HCT116 (cell line): ENCODE measurements at regions not wholly inside any gene's neighbourhood (a gene's known extent, or its start where the extent isn't known, plus 50 kb on each side); places are given as distances from the start of the nearest gene placed in this dataset.

Source experiments
- ATAC-seq: fragments of 200-7000 bp; cut with Tn5 transposase; 2 replicates; pipeline ENCODE4 v1.9.1; 2020; ENCODE audit warnings: mild to moderate bottlenecking, moderate library complexity
- BruUV-seq: library from RNA; stranded (reverse); fragments of 400-500 nt; replicated peaks from 2 replicates; lab custom pipeline; 2021; lab: Mats Ljungman, UMichigan
- CTCF ChIA-PET: fragments of 300-600 bp; sonication (Branson Sonifier 250); formaldehyde crosslinking; loops from one replicate; lab custom pipeline; 2021; ENCODE audit warnings: antibody characterized with exemption; lab: Charles Lee
- POLR2A ChIA-PET: fragments of 300-600, 350-600 bp; sonication (Branson Sonifier 250); formaldehyde crosslinking; loops from one replicate; lab custom pipeline; 2021; ENCODE audit warnings: antibody characterized with exemption; lab: Charles Lee
- RAD21 ChIA-PET, 2 experiments: fragments of 300-600 bp; sonication (Branson Sonifier 250); formaldehyde crosslinking; loops; one replicate each; lab custom pipeline; 2023; ENCODE audit warnings: low total read pairs in 2 of 2; ENCODE audit not compliant: uncharacterized antibody in 2 of 2, unreplicated experiment in 2 of 2, low non-redundant PET in 1 of 2; lab: Charles Lee
- DNase-seq: peaks from one replicate; pipeline ENCODE4 v3.0.0-alpha.2; 2010; ENCODE audit warnings: low read depth, low spot score
- H2AFZ ChIP-seq: fragments of 200-600 bp; shearing (Covaris generic), sonication (generic); 2 replicates; pipeline ENCODE4 v1.6.1; 2017; ENCODE audit warnings: low read depth, mixed run types, mixed read lengths, antibody characterized with exemption, low read length; ENCODE audit not compliant: poor library complexity, severe bottlenecking
- H3K27ac ChIP-seq: 2 replicates; pipeline ENCODE4 v1.5.1; 2012; ENCODE audit warnings: low read depth, low read length
- H3K27me3 ChIP-seq: fragments of 200-600 bp; sonication (generic); 2 replicates; pipeline ENCODE4 v1.6.1; 2016; ENCODE audit warnings: mixed run types, low read length, mixed read lengths; ENCODE audit not compliant: insufficient read depth
- H3K36me3 ChIP-seq, 2 experiments: fragments of 200-500 bp in 1 of 2; fragments of 200-600 bp in 1 of 2; sonication (Bioruptor generic) in 1 of 2; sonication (generic) in 1 of 2; 2 replicates each; pipeline versions ENCODE4 v1.5.1 to v1.6.1; 2014 to 2016; ENCODE audit warnings: low read length in 2 of 2, inconsistent platforms in 1 of 2, mixed read lengths in 1 of 2, mixed run types in 1 of 2; ENCODE audit not compliant: insufficient read depth in 2 of 2, control insufficient read depth in 1 of 2
- H3K4me1 ChIP-seq, 2 experiments: fragments of 200-600 bp in 1 of 2; sonication (generic) in 1 of 2; 2 replicates each; pipeline versions ENCODE4 v1.5.1 to v1.6.1; 2012 to 2017; ENCODE audit warnings: low read length in 2 of 2, inconsistent platforms in 1 of 2, mild to moderate bottlenecking in 1 of 2, mixed read lengths in 1 of 2, mixed run types in 1 of 2, moderate library complexity in 1 of 2; ENCODE audit not compliant: insufficient read depth in 2 of 2, control insufficient read depth in 1 of 2
- H3K4me2 ChIP-seq: fragments of 200-600 bp; sonication (generic); 2 replicates; pipeline ENCODE4 v1.6.1; 2017; ENCODE audit warnings: mixed run types, low read length, mixed read lengths
- H3K4me3 ChIP-seq, 2 experiments: fragments of 200-600 bp in 1 of 2; sonication (generic) in 1 of 2; replicated peaks in 1 of 2; 2 replicates each; pipeline ENCODE4 v1.5.1; 2011 to 2016; ENCODE audit warnings: low read length in 2 of 2, control low read depth in 1 of 2, low read depth in 1 of 2, mild to moderate bottlenecking in 1 of 2, mixed read lengths in 1 of 2, mixed run types in 1 of 2
- H3K79me2 ChIP-seq: fragments of 200-600 bp; sonication (generic); 2 replicates; pipeline ENCODE4 v1.6.1; 2017; ENCODE audit warnings: mild to moderate bottlenecking, mixed run types, low read length, moderate library complexity, mixed read lengths; ENCODE audit not compliant: insufficient read depth
- H3K9ac ChIP-seq: fragments of 200-600 bp; sonication (generic); 2 replicates; pipeline ENCODE4 v1.6.1; 2016; ENCODE audit warnings: low read length, mixed read lengths
- H3K9me2 ChIP-seq: fragments of 200-600 bp; sonication (generic), shearing (Covaris generic); 2 replicates; pipeline ENCODE4 v1.6.1; 2017; ENCODE audit warnings: mixed run types, mild to moderate bottlenecking, moderate library complexity; ENCODE audit not compliant: insufficient read depth
- H3K9me3 ChIP-seq, 2 experiments: fragments of 200-500 bp in 1 of 2; fragments of 200-600 bp in 1 of 2; sonication (Bioruptor generic) in 1 of 2; sonication (generic) in 1 of 2; 2 replicates each; pipeline ENCODE4 v1.6.1; 2014 to 2017; ENCODE audit warnings: low read length in 2 of 2, mixed read lengths in 2 of 2, inconsistent platforms in 1 of 2, low read depth in 1 of 2, mild to moderate bottlenecking in 1 of 2, mixed run types in 1 of 2, moderate library complexity in 1 of 2; ENCODE audit not compliant: control insufficient read depth in 1 of 2, insufficient read depth in 1 of 2
- H4K20me1 ChIP-seq: fragments of 200-600 bp; sonication (generic), shearing (Covaris generic); 2 replicates; pipeline ENCODE4 v1.6.1; 2017; ENCODE audit warnings: mixed run types, mild to moderate bottlenecking, moderate library complexity; ENCODE audit not compliant: insufficient read depth
- CBX3 ChIP-seq: IDR thresholded peaks from 2 replicates; pipeline ENCODE4 v1.6.1; 2012; ENCODE audit warnings: low read depth
- CEBPB ChIP-seq: IDR thresholded peaks from 2 replicates; pipeline ENCODE4 v1.6.1; 2012; ENCODE audit warnings: low read depth
- EGR1 ChIP-seq: IDR thresholded peaks from 2 replicates; pipeline ENCODE4 v1.6.1; 2012; ENCODE audit warnings: low read depth
- ELF1 ChIP-seq: IDR thresholded peaks from 2 replicates; pipeline ENCODE4 v1.6.1; 2012; ENCODE audit warnings: low read depth, borderline replicate concordance
- EZH2phosphoT487 ChIP-seq: fragments of 200-600 bp; IDR thresholded peaks from 2 replicates; pipeline ENCODE4 v1.6.1; 2018; ENCODE audit warnings: antibody characterized with exemption, borderline replicate concordance
- FOSL1 ChIP-seq: IDR thresholded peaks from 2 replicates; pipeline ENCODE4 v1.6.1; 2012; ENCODE audit warnings: low read depth
- JUND ChIP-seq: IDR thresholded peaks from 2 replicates; pipeline ENCODE4 v1.6.1; 2012
- POLR2A ChIP-seq: IDR thresholded peaks from 2 replicates; pipeline ENCODE4 v1.7.0; 2011; ENCODE audit warnings: borderline replicate concordance; ENCODE audit not compliant: insufficient read depth, insufficient read length; ENCODE audit errors: extremely low read depth
- POLR2AphosphoS5 ChIP-seq: IDR thresholded peaks from 2 replicates; pipeline ENCODE4 v1.6.1; 2011; ENCODE audit warnings: mild to moderate bottlenecking, low read depth, low read length, moderate library complexity
- RAD21 ChIP-seq: IDR thresholded peaks from 2 replicates; pipeline ENCODE4 v1.6.1; 2012; ENCODE audit warnings: low read depth, mild to moderate bottlenecking
- SIN3A ChIP-seq: IDR thresholded peaks from 2 replicates; pipeline ENCODE4 v1.6.1; 2012; ENCODE audit warnings: low read depth
- SP1 ChIP-seq: IDR thresholded peaks from 2 replicates; pipeline ENCODE4 v1.6.1; 2012; ENCODE audit warnings: low read depth
- TCF7L2 ChIP-seq: IDR thresholded peaks from 2 replicates; pipeline ENCODE4 v1.7.0; 2011; ENCODE audit warnings: borderline replicate concordance, inconsistent platforms; ENCODE audit not compliant: insufficient read depth, insufficient read length; ENCODE audit errors: extremely low read depth
- YY1 ChIP-seq: IDR thresholded peaks from 2 replicates; pipeline ENCODE4 v1.6.1; 2011; ENCODE audit warnings: low read length, low read depth, moderate library complexity, mild to moderate bottlenecking; ENCODE audit not compliant: insufficient replicate concordance; ENCODE audit errors: extremely low read depth
- ZFX ChIP-seq: fragments of 450-650 bp; IDR thresholded peaks from 2 replicates; pipeline ENCODE4 v1.6.1; 2017
- ZNF274 ChIP-seq: fragments of 200-500 bp; sonication (Bioruptor generic); IDR thresholded peaks from 2 replicates; pipeline ENCODE4 v1.6.1; 2014; ENCODE audit warnings: mild to moderate bottlenecking, low read depth, low read length, inconsistent platforms
- intact Hi-C: fragments of 100-400 bp; cut with micrococcal nuclease; formaldehyde crosslinking; loops from 2 replicates; pipeline ENCODE4 v1.10.0; 2022
- TF ChIP-seq, protein P1 (sequence below): IDR thresholded peaks from 2 replicates; pipeline ENCODE4 v1.6.1; 2012
- TF ChIP-seq, protein P2 (sequence below): IDR thresholded peaks from 2 replicates; pipeline ENCODE4 v1.6.1; 2012

DNA sequence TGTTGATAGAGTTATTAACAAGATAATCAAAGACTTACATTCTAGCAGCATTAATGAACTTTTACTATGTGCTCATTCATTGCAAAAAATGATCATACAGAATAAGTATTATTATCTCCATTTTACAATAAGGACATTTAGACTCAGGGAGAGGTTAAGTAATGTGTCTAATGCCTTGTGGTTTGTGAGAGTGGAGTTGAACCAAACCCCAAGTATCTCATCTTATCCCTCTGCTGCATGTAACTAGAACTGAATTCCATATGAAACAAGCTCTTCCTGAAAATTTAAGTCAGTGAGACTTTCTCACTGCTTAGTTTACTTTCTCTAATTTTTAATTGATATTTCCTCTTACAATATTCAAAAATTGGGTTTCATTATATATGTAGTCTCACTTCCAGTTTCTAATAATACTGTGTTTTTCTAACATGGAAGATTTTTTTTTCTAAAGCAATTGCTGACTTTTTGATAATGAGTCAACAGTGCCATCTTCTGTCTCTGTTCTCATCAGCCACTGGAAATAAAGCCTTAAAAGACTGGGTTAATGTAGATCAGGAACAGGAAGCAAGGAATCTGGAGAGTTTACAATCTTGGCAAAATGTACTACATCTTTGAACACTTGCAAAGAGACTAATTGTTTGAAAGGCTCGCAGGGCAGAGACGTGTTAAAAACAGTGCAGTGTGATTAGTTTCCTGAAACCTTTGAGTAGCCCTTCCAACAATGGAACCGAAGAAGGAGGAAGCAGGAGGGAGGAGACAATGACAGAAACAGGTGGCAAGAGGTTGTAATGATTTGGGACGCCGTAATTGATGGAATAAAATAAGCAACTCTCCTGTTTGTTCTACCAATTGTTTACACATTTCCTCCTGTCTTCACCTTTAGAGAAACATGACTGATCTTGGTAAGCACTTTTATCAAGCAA is 567.6 kb downstream of the MRPL39 start:
- no peak overlapping the region for H3K4me2 ChIP-seq
- H3K27ac ChIP-seq, result no peak overlapping the region
- RAD21 ChIA-PET, result no interaction called here
- H4K20me1 ChIP-seq, result no peaks in the 10 kb centered on the region
- peaks cover 18 to 31% of the 10 kb centered on the region in 2 experiments; a peak in 2 of 4 replicates for H3K9me3 ChIP-seq
- CTCF ChIA-PET, result no interaction called here
- POLR2A ChIA-PET, result no interaction called here
- DNase-seq (no peak), ATAC-seq (no peak)
- no peaks in the 10 kb centered on the region for H3K4me1 ChIP-seq
- H3K79me2 ChIP-seq, result no peaks in the 10 kb centered on the region
- H2AFZ ChIP-seq, result no peak overlapping the region
- TF ChIP-seq ZFX (no peak), TCF7L2 (no peak), RAD21 (no peak), FOSL1 (no peak), SIN3A (no peak), ZNF274 (no peak), EZH2phosphoT487 (no peak)
- TF ChIP-seq, protein P1, sequence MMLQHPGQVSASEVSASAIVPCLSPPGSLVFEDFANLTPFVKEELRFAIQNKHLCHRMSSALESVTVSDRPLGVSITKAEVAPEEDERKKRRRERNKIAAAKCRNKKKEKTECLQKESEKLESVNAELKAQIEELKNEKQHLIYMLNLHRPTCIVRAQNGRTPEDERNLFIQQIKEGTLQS, result no peak
- no peaks in the 10 kb centered on the region for H3K36me3 ChIP-seq
- intact Hi-C loops, result no loop called here
- no peak overlapping the region for H3K4me3 ChIP-seq
- no peaks in the 10 kb centered on the region for H3K9me2 ChIP-seq
- H3K27me3 ChIP-seq, result no peaks in the 10 kb centered on the region
- no TSS peak for BruUV-seq
- no peak overlapping the region for H3K9ac ChIP-seq

DNA sequence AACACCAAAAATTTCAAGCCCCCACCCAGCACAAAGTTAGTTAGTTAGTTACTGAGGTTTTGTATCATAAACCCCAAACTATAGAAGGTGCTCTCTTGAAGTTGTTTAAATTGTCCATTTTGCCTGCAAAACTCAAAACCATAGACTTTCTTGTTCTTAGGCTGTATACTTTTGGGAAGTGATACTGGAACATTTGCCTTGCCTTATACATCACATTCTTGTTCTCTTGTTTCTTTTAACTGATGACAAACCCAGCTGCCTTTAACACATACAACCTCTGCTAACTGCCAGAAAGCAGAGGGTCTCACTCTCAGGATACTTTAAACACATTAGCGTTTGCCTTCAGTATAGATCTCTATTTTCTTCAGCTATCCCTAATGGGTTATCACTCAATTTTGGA is 570.5 kb downstream of the MRPL39 start:
- Histone ChIP-seq H3K4me1 (no peaks in the 10 kb centered on the region), H3K27me3 (no peaks in the 10 kb centered on the region), H3K36me3 (no peaks in the 10 kb centered on the region), H2AFZ (no peak overlapping the region), H3K4me3 (no peak overlapping the region), H3K9ac (no peak overlapping the region), H3K9me3 (peaks cover 12 to 31% of the 10 kb centered on the region in 2 experiments; a peak in 3 of 4 replicates), H3K9me2 (no peaks in the 10 kb centered on the region), H3K79me2 (no peaks in the 10 kb centered on the region), H3K27ac (no peak overlapping the region), H3K4me2 (no peak overlapping the region), H4K20me1 (no peaks in the 10 kb centered on the region)
- ChIA-PET CTCF (no interaction called here), POLR2A (no interaction called here), RAD21 (no interaction called here)
- ATAC-seq (no peak), DNase-seq (no peak)
- no peak for TF ChIP-seq SIN3A
- TF ChIP-seq EGR1, result no peak
- TF ChIP-seq POLR2A, result no peak
- TF ChIP-seq FOSL1, result no peak
- no peak for TF ChIP-seq ELF1
- no peak for TF ChIP-seq POLR2AphosphoS5
- TF ChIP-seq EZH2phosphoT487, result no peak
- no peak for TF ChIP-seq SP1
- no peak for TF ChIP-seq CEBPB
- TF ChIP-seq YY1, result no peak
- TF ChIP-seq TCF7L2, result no peak
- no peak for TF ChIP-seq RAD21
- TF ChIP-seq JUND, result no peak
- no peak for TF ChIP-seq ZFX
- TF ChIP-seq CBX3, result no peak
- TF ChIP-seq ZNF274, result no peak
- TF ChIP-seq, protein P1, result no peak
- TF ChIP-seq, protein P2, sequence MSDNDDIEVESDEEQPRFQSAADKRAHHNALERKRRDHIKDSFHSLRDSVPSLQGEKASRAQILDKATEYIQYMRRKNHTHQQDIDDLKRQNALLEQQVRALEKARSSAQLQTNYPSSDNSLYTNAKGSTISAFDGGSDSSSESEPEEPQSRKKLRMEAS, result no peak
- intact Hi-C loops, result no loop called here
- no TSS peak for BruUV-seq
